Astrocyte of the spinal cord (primary cell): ENCODE measurements at regions not wholly inside any gene's neighbourhood (a gene's known extent, or its start where the extent isn't known, plus 50 kb on each side); places are given as distances from the start of the nearest gene placed in this dataset.

ENCODE experiments used
- DNase-seq: peaks from one replicate; pipeline ENCODE4 v3.0.0; 2011; ENCODE audit warnings: low read depth, low spot score
- H3K4me3 ChIP-seq: 2 replicates; pipeline ENCODE4 v1.5.1; 2011; ENCODE audit warnings: low read depth, mild to moderate bottlenecking, low read length, moderate library complexity
- in situ Hi-C: cut with HindIII; loops from 2 replicates; pipeline ENCODE4 v1.10.0; 2017; ENCODE audit warnings: low sequenced_read_pairs
- TF ChIP-seq, protein P1 (sequence below): IDR thresholded peaks from 2 replicates; pipeline ENCODE4 v1.5.1; 2012; ENCODE audit warnings: low read depth, mild to moderate bottlenecking, low read length, inconsistent platforms

DNA sequence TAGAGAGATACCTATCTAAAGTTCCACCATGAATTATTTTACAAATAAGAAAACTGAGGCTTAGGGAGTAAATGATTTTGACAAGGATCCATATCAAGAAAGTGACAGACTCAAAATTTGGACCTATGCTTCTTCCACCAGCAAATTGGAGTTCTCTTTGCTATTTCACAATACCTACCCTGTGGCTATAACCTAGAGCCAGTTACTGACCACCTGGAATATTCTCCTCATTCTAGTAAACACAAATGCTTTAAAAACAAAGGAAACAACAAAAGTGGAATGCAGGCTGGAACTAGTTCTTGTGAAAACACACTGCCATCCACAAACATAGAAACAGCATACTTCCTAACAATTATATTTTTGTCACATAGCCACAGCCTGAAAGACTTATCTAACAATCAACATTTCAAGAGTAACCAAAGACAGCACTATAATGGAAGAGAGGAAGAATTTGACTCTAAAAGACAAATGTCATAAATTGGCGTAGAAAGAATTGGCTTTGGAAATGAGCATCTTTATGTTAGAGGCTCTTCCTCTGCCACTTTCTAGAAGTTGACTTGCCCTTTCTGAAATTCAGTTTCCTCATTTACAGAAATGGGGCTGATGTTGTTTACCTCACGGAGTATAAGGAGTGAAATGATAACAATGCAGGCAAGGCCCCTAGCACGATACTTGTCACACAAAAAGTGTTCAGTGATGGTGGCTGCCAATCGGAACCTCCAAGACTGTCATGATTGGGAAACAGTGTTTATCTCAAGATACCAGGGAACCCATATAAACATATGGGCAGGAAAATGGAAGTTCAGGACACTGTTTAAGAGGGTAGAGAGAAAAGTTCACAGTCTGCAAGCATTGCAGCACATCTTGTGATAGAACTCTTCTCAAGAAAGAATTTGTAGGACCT is 138.6 kb upstream of the LGR5 start:
- DNase-seq = no peak
- TF ChIP-seq, protein P1, sequence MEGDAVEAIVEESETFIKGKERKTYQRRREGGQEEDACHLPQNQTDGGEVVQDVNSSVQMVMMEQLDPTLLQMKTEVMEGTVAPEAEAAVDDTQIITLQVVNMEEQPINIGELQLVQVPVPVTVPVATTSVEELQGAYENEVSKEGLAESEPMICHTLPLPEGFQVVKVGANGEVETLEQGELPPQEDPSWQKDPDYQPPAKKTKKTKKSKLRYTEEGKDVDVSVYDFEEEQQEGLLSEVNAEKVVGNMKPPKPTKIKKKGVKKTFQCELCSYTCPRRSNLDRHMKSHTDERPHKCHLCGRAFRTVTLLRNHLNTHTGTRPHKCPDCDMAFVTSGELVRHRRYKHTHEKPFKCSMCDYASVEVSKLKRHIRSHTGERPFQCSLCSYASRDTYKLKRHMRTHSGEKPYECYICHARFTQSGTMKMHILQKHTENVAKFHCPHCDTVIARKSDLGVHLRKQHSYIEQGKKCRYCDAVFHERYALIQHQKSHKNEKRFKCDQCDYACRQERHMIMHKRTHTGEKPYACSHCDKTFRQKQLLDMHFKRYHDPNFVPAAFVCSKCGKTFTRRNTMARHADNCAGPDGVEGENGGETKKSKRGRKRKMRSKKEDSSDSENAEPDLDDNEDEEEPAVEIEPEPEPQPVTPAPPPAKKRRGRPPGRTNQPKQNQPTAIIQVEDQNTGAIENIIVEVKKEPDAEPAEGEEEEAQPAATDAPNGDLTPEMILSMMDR = no peak
- in situ Hi-C loops = no loop called here
- no peak overlapping the region for H3K4me3 ChIP-seq

- no peak for DNase-seq
- no peak overlapping the region for H3K4me3 ChIP-seq
- TF ChIP-seq, protein P1 = no peak
- in situ Hi-C loops = no loop called here
Observed at GRCh38 chr12:71299541-71300376, 139.8 kb upstream of the LGR5 start.

DNA sequence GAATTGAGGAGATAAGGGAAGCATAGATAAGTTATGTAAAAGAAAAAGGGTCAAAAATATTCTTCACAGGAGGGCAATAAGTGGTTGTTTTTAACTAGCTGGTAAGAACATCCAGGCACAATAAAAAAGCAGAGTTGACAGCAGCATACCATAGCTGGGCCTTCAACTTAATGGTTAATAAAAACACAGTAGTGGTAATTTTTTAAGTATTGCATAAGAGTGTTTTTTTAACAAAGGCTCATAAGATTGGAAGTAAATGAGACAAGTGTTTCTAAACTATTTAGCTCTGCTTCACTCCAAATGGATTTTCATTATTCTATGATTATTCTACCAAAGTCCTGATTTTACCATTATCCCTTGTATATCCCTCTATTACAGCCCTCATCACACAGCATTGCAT is 140.1 kb upstream of the TSPAN8 start:
- DNase-seq = no peak
- TF ChIP-seq, protein P1 = no peak
- in situ Hi-C loops = no loop called here
- H3K4me3 ChIP-seq = no peak overlapping the region

DNA sequence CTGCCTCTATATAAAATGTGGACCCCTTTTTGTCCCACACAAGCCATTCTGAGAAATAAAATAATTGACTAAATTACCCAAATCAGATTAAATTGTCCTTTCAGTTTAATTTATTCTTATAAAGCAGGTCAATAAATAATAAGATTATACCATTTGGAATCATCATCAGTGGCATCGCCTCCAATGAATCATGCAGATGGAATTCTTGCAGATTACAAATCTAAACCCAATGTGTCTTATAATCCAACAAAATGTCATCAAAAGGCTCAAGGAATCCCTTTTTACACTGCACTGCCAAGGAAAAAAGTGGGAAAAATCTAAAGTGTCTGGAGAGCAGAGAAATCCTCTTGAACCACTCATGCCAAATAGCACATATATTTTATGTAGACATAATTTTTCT is 138.2 kb upstream of the TSPAN8 start:
- DNase-seq = no peak
- H3K4me3 ChIP-seq = no peak overlapping the region
- TF ChIP-seq, protein P1 = no peak
- in situ Hi-C loops = no loop called here

DNA sequence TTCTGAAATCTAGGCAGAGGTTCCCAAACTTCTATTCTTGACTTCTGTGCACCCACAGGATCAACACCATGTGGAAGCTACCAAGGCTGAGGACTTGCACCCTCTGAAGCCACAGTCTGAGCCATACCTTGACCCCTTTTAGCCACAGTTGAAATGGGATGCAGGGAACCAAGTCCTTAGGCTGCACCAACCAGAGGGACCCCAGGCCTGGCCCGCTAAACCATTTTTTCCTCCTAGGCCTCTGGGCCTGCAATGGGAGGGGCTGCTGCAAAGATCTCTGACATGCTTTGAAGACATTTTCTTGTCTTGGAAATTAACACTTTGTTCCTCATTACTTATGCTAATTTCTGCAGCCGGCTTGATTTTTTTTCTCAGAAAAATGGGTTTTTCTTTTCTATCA is 133.9 kb upstream of the TSPAN8 start:
- TF ChIP-seq, protein P1 = no peak
- DNase-seq = no peak
- H3K4me3 ChIP-seq = no peak overlapping the region
- in situ Hi-C loops = no loop called here

- no peak for DNase-seq
- in situ Hi-C loops = no loop called here
- TF ChIP-seq, protein P1 = no peak
- no peak overlapping the region for H3K4me3 ChIP-seq
Observed at GRCh38 chr12:71283883-71284282, 126.1 kb upstream of the TSPAN8 start.
